ENCODE measurements at regions not wholly inside any gene's neighbourhood (a gene's known extent, or its start where the extent isn't known, plus 50 kb on each side); places are given as distances from the start of the nearest gene placed in this dataset.

DNA sequence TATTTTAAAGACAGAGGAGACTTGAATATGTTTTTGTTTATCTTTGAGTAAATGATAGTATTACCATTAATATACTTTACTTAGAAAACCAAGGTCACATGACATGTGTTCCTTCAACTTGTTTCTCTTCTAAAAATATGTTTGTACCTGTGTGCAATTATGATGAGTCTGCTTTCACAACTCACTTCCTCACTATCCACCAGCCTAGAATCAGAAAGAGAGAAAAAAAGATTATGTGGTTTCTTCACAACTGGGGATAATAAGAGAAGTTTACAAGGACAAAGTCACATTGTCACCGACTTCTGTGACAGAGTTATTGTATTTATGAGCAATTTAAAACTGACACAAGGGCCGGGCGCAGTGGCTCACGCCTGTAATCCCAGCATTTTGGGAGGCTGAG, 1112.1 kb downstream of the RPA4 start:
- TF ChIP-seq, protein P1, sequence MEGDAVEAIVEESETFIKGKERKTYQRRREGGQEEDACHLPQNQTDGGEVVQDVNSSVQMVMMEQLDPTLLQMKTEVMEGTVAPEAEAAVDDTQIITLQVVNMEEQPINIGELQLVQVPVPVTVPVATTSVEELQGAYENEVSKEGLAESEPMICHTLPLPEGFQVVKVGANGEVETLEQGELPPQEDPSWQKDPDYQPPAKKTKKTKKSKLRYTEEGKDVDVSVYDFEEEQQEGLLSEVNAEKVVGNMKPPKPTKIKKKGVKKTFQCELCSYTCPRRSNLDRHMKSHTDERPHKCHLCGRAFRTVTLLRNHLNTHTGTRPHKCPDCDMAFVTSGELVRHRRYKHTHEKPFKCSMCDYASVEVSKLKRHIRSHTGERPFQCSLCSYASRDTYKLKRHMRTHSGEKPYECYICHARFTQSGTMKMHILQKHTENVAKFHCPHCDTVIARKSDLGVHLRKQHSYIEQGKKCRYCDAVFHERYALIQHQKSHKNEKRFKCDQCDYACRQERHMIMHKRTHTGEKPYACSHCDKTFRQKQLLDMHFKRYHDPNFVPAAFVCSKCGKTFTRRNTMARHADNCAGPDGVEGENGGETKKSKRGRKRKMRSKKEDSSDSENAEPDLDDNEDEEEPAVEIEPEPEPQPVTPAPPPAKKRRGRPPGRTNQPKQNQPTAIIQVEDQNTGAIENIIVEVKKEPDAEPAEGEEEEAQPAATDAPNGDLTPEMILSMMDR (IDR thresholded peaks at IDR 0.05; ENCODE audit: extremely low read depth, insufficient read depth, missing control alignments), result no peak
- in situ Hi-C loops (cut with MboI; ENCODE audit: low pct_unique_long_range_greater_than_20kb, low sequenced_read_pairs, unreplicated experiment), result no loop called here
- no peak for DNase-seq (ENCODE audit: low spot score)

DNA sequence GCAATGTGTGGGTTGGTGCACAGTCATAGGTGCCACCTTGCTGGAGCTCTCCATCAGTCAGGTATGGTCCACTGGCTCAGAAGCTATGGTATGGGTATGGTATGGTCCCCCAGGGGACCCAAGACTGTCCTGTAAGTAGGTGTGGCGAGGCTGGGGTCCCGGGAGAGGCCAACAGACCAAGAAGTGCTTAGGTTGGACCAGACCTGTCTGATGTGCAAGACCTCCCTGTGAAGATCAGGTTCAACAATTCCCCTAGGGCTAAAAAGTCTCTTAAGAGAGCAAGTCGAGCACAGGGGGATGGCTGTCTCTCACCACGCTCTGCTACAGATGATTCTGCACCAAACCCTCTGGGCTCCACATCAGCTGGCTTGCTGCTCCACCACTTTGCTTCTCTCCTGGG, 1145.0 kb downstream of the RPA4 start:
- in situ Hi-C loops (cut with MboI; ENCODE audit: low pct_unique_long_range_greater_than_20kb, low sequenced_read_pairs, unreplicated experiment), result no loop called here
- DNase-seq (ENCODE audit: low spot score), result no peak
- TF ChIP-seq, protein P1 (IDR thresholded peaks at IDR 0.05; ENCODE audit: extremely low read depth, insufficient read depth, missing control alignments), result no peak

DNA sequence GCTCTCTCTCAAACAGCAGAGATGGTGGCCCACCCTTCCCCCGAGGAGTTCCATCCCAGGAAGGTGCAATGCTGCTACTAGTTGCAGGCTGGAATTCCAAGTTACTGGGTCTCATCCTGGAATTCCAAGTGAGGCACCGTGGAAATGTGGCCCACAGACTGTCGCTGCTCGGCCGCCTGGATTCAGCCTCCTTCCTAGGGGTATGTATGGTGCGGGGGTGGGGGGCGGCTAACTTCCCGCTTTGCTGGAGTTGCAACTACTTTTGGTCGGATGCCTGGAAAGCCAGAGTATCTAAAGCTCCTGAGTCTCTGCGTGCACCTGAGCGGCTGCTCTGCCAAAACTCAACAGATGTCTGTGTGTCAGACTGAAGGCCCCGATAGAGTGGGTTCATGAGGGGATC, 1146.2 kb downstream of the RPA4 start:
- TF ChIP-seq, protein P1 (IDR thresholded peaks at IDR 0.05; ENCODE audit: extremely low read depth, insufficient read depth, missing control alignments), result no peak
- DNase-seq (ENCODE audit: low spot score), result no peak
- in situ Hi-C loops (cut with MboI; ENCODE audit: low pct_unique_long_range_greater_than_20kb, low sequenced_read_pairs, unreplicated experiment), result no loop called here

DNA sequence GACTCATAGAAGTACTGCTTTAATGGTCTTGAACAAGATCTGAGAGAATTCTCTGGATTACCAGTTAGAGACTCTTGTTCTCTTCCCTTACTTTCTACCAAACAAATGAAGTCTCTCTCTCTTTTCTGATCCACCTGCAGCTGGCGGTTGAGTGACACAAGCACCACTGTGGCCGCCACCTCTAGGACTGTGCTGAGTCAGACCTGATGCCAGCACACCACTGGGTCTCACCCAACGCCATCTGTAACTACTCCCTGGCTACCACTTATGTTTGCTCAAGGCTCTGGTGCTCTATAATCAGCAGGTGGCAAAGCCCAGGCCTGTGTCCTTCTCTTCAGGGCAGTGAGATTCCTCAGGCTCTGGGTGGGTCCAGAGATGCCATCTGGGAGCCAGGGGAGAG, 1173.5 kb downstream of the RPA4 start:
- DNase-seq (ENCODE audit: low spot score), result no peak
- TF ChIP-seq, protein P1 (IDR thresholded peaks at IDR 0.05; ENCODE audit: extremely low read depth, insufficient read depth, missing control alignments), result no peak
- in situ Hi-C loops (cut with MboI; ENCODE audit: low pct_unique_long_range_greater_than_20kb, low sequenced_read_pairs, unreplicated experiment), result no loop called here

DNA sequence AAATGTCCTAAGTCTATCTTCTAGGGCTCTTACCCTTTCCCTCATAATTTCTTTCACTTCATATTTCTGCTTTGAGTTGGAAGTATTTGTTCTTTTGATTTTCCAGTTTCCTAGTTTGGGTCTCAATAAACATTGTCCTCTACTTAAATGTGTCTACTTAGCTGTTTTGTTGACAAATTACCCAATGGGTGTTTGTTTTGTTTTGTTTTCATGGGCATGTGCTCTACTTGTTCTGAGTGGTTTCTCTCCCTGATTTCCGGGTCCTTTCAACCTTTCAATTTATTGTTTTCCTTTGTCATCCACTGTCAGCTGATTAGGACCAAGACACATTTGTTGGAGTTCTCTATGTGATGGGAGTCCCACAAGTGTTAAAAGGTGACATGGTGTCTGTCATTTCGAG, 1181.4 kb downstream of the RPA4 start:
- in situ Hi-C loops (cut with MboI; ENCODE audit: low pct_unique_long_range_greater_than_20kb, low sequenced_read_pairs, unreplicated experiment), result no loop called here
- TF ChIP-seq, protein P1 (IDR thresholded peaks at IDR 0.05; ENCODE audit: extremely low read depth, insufficient read depth, missing control alignments), result no peak

DNA sequence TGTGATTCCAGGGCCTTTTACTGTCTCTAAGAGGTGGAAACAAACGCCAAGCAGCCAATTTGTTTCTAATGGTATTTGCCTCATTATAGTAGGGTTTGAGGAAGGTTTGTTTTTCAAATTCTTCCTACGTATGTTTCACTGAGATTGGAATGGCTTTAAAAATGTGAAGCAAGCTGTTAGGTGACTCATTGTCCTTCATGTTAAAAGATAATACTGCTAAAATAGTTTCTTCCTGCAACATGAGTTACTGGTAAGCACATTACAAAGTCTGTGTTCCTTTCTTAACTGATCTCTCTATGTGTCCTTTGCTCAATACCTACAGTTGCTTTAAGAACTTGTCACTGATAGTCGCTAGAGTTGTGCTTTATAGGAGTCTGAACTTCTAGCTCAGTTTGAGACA, 1183.9 kb downstream of the RPA4 start:
- TF ChIP-seq, protein P1 (IDR thresholded peaks at IDR 0.05; ENCODE audit: extremely low read depth, insufficient read depth, missing control alignments), result no peak
- in situ Hi-C loops (cut with MboI; ENCODE audit: low pct_unique_long_range_greater_than_20kb, low sequenced_read_pairs, unreplicated experiment), result no loop called here
- no peak for DNase-seq (ENCODE audit: low spot score)

More for the DNA sequence above, 1181.4 kb downstream of the RPA4 start:
- no peak for DNase-seq (ENCODE audit: low spot score)

DNA sequence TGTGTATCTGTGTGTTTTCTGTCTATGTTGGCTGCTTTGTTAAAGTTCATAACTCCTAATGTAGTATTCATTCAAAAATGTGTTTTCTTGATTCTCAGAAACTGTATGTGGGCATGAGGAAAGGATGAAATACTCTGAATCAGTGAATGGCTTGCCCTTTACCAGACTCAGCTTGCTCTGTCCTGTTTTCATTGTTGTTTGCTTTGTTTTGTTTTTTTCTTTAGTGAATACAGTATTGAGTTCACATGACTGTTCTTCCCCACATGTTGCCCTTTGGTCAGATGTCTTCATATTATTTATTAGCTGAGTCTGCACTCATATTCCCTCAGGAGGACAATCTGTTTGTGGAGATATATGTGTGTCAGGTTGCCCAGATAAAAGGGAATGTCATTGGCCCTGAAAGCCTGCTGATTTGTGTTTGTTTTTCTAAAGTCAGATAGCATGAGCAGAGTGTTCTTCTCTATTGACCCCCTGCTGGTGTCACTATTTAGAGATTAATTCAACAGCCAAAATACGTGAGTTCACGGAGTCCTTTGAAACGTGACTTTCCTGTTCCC, 1184.4 kb downstream of the RPA4 start:
- TF ChIP-seq, protein P1 (IDR thresholded peaks at IDR 0.05; ENCODE audit: extremely low read depth, insufficient read depth, missing control alignments), result no peak
- no peak for DNase-seq (ENCODE audit: low spot score)

More for the DNA sequence above, 1184.4 kb downstream of the RPA4 start:
- in situ Hi-C loops (cut with MboI; ENCODE audit: low pct_unique_long_range_greater_than_20kb, low sequenced_read_pairs, unreplicated experiment), result no loop called here
